ENCODE measurements at regions not wholly inside any gene's neighbourhood (a gene's known extent, or its start where the extent isn't known, plus 50 kb on each side); places are given as distances from the start of the nearest gene placed in this dataset.

DNA sequence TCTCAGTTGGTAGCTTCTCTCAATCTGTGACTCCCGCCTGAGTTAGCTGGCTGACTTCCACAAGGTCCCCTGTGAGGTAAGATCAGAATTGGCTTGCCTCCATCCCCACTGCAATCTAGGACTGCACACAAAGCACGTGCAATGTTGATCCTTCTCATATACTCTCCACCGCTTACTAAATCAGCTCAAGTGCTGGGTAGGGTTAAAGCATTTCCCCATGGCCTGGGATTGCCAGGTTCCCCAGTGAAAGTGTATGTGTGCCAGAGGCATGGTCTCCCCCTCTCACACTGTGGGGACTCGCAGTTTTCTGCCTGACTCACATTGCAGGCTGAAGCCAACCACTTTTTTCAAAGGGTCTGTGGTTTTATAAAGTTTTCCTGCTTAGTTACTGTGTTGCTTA is 886.9 kb downstream of the FAM133A start:
- TF ChIP-seq, protein P1, sequence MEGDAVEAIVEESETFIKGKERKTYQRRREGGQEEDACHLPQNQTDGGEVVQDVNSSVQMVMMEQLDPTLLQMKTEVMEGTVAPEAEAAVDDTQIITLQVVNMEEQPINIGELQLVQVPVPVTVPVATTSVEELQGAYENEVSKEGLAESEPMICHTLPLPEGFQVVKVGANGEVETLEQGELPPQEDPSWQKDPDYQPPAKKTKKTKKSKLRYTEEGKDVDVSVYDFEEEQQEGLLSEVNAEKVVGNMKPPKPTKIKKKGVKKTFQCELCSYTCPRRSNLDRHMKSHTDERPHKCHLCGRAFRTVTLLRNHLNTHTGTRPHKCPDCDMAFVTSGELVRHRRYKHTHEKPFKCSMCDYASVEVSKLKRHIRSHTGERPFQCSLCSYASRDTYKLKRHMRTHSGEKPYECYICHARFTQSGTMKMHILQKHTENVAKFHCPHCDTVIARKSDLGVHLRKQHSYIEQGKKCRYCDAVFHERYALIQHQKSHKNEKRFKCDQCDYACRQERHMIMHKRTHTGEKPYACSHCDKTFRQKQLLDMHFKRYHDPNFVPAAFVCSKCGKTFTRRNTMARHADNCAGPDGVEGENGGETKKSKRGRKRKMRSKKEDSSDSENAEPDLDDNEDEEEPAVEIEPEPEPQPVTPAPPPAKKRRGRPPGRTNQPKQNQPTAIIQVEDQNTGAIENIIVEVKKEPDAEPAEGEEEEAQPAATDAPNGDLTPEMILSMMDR (IDR thresholded peaks at IDR 0.05), result no peak
- TF ChIP-seq POLR2A (IDR thresholded peaks at IDR 0.05), result no peak
